Epithelial cell of proximal tubule (primary cell): ENCODE measurements at regions not wholly inside any gene's neighbourhood (a gene's known extent, or its start where the extent isn't known, plus 50 kb on each side); places are given as distances from the start of the nearest gene placed in this dataset.

Experiments
- DNase-seq: peaks from one replicate; pipeline ENCODE4 v3.0.0-alpha.2; 2011; ENCODE audit warnings: low read depth
- H3K4me3 ChIP-seq: 2 replicates; pipeline ENCODE4 v1.5.1; 2011; ENCODE audit warnings: low read depth, mild to moderate bottlenecking, low read length
- TF ChIP-seq, protein P1 (sequence below): conservative IDR thresholded peaks from 2 replicates; pipeline ENCODE4 v1.5.1; 2012; ENCODE audit warnings: low read depth, mild to moderate bottlenecking, low read length

DNA sequence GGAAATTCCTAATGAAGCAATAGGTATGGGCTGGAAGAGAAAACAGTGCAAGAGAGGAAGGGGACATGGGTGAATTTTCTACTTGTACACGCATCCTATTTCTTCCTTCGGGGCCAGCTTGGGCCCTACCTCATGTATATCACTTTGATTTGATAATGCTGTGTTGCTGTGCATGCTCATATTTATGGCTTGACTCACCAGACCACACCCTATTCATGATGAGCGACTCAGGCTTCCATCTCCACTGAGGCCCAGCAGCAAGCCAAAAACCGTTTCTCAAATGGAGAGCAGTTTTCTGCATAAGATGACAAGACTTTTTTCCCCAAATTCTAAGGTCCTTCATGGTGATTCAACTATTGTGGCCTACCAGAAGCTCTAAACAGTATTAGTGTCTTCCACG is 2039.1 kb upstream of the CDH9 start:
- TF ChIP-seq, protein P1, sequence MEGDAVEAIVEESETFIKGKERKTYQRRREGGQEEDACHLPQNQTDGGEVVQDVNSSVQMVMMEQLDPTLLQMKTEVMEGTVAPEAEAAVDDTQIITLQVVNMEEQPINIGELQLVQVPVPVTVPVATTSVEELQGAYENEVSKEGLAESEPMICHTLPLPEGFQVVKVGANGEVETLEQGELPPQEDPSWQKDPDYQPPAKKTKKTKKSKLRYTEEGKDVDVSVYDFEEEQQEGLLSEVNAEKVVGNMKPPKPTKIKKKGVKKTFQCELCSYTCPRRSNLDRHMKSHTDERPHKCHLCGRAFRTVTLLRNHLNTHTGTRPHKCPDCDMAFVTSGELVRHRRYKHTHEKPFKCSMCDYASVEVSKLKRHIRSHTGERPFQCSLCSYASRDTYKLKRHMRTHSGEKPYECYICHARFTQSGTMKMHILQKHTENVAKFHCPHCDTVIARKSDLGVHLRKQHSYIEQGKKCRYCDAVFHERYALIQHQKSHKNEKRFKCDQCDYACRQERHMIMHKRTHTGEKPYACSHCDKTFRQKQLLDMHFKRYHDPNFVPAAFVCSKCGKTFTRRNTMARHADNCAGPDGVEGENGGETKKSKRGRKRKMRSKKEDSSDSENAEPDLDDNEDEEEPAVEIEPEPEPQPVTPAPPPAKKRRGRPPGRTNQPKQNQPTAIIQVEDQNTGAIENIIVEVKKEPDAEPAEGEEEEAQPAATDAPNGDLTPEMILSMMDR, result no peak
- H3K4me3 ChIP-seq, result no peak overlapping the region
- no peak for DNase-seq

DNA sequence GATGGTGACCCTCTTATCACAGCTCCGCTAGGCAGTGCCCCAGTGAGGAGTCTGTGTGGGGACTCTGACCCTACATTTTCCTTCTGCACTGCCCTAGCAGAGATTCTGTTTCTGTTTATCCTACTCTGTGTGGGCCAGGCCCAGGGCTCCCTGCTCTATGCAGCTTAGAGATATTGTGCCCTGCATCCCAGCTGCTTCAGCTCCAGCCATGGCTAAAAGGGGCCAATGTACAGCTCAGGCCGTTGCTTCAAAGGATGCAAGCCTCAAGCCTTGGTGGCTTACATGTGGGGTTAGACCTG is 2030.7 kb upstream of the CDH9 start:
- H3K4me3 ChIP-seq, result no peak overlapping the region
- TF ChIP-seq, protein P1, result no peak
- DNase-seq, result no peak

DNA sequence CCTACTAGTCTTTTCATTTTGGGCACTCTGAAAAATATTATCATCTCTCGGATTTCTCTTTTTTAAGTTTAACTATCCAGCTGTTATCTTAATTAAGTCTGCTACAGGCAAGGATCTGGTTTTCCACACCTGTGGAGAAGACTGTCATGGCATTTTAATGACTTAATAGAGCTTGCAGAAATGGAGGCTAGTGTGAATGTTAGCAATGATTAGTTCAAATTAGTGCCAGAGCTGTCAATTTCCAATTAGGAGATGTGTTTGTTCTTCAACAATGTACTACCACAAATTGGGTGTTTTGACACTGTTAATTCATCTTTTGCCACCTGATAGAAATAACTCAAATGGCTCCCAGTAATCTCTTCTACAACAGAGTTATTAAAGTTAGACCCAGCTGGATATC is 2023.0 kb upstream of the CDH9 start:
- no peak overlapping the region for H3K4me3 ChIP-seq
- DNase-seq, result no peak
- TF ChIP-seq, protein P1, result no peak

DNA sequence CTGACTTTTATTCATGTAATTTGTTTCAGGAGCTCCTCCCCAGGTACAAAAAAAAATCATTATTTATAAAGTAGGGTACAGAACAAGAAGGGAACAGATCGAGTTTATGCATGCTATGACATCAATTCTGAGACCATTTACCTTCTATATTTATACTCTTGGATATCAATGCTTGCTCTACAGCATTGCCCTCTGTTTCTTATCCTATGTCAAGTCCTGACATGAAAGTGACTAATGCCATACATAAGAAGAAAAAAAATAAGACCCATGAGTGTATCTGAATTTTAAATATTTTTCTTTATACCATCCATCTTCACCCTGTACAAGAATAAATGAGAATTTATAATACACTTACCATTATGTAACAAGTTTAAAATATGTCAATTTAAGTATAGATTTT is 2016.3 kb upstream of the CDH9 start:
- no peak overlapping the region for H3K4me3 ChIP-seq
- DNase-seq, result no peak
- TF ChIP-seq, protein P1, result no peak

DNA sequence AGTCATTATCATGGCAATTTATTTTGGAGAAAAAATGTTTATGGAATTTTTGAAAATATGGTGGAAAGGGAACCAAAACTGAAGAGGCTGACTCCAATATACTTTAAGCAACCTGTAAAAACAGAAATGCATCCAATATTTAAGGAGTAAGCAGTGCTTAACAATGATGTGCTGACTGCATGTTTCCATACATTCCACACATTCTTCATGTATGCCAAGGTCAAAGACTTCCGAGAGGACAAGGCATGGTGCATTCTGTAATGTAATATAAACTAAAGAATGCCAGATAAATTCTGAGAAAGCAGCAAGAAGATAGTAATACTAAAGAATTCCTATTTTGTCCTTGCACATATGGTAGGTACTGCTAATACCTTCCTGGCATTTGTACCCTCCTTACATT is 2015.9 kb upstream of the CDH9 start:
- no peak overlapping the region for H3K4me3 ChIP-seq
- TF ChIP-seq, protein P1, result no peak
- DNase-seq, result no peak

DNA sequence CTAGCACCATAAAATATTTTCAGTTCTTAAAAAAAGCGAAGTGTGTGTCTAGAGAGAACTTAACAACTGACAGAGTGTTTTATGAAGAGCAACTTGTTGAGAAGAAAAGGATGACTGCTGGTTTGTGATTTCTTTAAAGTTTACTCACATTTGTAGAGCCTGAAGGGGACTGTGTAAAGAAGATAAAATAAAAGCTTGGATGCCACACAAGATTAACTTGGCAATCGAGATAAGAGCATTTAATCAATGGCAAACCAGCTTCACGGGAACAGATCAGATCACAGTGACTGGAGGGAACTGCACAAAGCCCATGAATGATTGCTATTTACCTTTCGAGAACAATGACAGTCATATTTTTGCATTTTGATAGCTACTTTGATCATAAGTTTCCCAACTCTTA is 2013.1 kb upstream of the CDH9 start:
- H3K4me3 ChIP-seq, result no peak overlapping the region
- TF ChIP-seq, protein P1, result no peak
- no peak for DNase-seq

DNA sequence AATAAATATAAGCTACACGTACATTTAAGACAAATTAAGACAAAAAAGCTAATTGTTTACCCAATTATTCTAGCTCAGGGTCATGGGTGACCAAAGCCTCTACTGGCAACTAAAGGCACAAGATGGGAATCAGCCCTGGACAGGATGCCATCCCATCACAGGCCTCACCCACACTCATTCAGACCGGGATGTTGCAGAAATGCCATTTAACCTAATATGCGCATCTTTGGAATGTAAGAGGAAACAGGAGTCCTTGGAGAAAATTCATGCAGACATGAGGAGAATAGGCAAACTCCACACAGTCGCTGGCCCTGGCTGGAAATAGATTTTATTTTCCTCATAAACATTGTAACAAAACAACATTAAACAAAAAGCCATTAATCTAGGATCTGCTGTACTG is 2003.8 kb upstream of the CDH9 start:
- TF ChIP-seq, protein P1, result no peak
- no peak for DNase-seq
- H3K4me3 ChIP-seq, result no peak overlapping the region
